Muscle of arm (tissue), 1 donor: ENCODE measurements at regions not wholly inside any gene's neighbourhood (a gene's known extent, or its start where the extent isn't known, plus 50 kb on each side); places are given as distances from the start of the nearest gene placed in this dataset.

Source experiments
- DNase-seq: peaks from one replicate; pipeline ENCODE4 v3.0.0-alpha.2; 2013

DNA sequence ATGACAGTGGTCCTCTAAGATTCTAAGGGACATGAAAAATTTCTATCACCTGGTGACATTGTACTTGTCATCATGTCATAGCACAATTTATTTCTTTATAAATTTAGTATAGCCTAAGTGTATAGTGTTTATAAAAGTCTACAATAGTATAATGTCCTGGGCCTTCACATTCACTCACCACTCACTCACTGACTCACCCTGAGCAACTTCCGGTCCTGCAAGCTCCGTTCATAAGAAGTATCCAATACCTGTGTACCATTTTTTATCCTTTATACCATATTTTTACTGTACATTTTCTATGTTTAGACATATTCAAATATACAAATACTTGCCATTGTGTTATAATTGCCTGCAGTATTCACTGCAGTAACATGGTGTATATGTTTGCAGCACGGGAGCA, 72.8 kb upstream of the DSEL start:
- DNase-seq: no peak

DNA sequence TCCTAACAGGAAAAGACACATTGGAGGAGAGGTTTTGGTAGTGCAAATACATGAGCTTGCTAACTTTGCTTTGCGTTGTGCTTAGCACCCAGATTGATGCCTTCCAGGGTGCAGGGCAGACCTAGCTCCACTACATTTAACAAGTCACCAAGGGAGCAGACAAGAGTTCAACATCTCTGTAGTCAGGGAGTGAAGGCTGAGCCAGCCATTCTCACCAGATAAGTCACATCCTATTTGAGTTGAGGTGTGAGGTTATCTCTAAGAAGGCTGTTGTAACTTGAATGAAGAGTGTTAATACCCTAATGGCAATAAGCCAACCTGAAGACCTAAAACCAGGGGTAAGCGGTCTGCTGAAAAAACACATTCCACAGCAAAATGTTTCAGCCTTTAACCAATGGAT, 69.6 kb upstream of the DSEL start:
- no peak for DNase-seq

DNA sequence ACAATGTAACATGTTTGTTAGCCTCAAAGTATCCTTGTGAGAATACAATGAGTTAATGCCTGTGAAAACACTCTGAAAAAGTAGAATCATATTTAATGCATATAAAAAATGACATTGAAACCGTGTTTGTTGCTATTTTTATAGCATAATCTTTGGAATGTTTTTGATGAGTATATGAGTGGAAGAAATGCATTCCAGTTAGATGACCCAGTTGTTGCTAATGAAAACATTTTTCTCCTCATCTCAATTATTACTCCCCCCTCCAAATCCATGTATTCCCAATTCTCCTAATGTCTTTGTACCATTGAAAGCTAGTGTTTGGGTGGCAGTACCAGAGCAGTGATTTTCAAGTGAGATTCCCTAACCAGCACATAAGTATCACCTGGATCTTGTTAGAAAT, 67.1 kb upstream of the DSEL start:
- no peak for DNase-seq

DNA sequence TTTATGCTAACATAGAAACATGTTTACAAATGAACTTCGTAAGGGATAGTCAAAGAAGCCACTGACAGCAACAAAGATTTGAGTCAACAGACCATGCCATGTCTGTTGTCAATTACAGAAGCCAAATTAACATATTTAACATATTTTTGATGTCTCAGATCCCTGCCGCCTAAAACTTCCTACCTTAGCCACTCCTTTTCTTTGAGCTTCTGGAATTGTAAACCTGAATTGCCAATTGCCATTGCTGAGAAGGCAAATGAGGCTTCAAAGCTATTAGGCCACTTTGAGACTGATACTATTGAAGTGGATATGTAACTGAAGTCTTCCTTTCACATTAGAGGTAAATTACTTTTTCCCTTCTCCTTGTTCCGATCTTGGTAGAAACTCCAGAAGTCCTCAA, 66.0 kb upstream of the DSEL start:
- no peak for DNase-seq

DNA sequence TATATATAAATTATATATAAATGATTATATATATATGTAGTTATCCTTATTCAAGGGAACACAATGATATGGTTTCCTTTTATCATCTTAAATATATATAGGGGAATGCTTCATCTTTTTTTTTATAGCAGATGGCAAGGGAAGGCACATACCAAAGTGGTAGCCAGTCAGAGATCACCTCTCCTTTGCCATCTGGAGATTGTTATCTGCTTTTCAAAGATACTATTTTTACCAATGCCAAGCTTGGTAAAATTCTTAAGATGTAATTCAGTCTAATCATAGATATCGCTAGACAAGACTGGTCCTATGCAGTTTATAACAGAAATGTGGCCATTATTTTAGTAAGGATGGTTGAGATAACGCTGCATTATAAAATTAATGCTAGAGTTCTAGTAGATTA, 64.7 kb upstream of the DSEL start:
- DNase-seq: no peak

DNA sequence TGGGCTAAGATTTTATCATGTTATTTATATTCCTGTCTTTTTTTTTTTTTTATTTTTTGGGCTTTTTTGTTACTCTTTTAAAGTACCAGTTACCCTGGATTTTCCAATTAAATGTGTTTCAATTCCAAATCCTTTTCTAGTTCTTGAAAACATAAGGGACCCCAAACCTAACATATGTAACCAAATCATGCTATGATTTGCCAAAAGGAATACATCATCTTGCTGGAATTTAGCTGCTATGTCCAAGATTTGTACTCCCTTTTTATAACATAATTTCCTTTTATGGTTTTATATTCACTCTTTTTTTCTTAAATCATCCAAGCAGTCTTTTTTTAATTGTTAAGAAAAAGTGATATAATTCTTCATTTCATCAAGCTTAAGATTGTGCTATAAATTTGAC, 60.9 kb upstream of the DSEL start:
- DNase-seq: no peak

DNA sequence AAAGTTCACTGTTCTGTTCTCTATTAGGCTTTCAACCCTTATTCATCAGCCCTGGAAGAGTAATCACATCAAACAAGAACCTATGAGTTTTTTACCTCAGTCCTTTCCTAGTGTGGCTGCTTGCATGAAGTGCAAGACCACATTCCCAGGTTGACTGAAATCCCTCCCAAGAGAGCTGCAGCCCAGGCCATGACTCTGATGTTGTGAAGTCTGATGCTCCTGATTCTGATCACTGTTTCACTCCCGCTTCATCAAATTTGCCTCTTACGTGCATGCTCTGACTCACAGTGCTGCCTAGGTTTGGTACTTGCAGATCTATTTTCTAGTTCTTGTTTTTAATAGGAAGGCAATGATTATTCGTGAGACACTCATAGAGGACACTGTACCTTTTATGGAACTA, 58.2 kb upstream of the DSEL start:
- no peak for DNase-seq

DNA sequence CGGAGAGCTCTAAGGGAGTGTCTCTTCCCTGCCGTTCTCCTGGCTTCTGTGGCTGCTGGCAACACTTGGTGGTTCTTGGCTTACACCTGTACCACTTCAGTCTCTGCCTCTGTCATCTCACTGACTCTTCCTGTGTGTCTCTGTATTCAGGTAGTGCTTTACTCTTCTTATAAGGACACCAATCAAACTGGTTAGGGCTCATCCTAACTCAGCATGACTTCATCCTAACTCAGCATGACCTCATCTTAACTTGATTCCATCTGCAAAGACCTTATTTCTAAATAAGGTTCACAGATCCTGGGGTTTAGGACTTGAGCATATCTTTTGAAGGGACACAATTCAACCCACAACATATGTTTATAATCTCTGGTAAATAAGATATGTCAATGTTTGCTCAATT, 51.6 kb upstream of the DSEL start:
- DNase-seq: no peak
